Activated CD8-positive, alpha-beta memory T cell treated with anti-CD3 and anti-CD28 coated beads, Interleukin-2, amount 50 U/mL, for 4 hours (primary cell): ENCODE measurements at regions not wholly inside any gene's neighbourhood (a gene's known extent, or its start where the extent isn't known, plus 50 kb on each side); places are given as distances from the start of the nearest gene placed in this dataset.

Source experiments
- DNase-seq: peaks from one replicate; pipeline ENCODE4 v3.0.0-alpha.2; 2020

DNA sequence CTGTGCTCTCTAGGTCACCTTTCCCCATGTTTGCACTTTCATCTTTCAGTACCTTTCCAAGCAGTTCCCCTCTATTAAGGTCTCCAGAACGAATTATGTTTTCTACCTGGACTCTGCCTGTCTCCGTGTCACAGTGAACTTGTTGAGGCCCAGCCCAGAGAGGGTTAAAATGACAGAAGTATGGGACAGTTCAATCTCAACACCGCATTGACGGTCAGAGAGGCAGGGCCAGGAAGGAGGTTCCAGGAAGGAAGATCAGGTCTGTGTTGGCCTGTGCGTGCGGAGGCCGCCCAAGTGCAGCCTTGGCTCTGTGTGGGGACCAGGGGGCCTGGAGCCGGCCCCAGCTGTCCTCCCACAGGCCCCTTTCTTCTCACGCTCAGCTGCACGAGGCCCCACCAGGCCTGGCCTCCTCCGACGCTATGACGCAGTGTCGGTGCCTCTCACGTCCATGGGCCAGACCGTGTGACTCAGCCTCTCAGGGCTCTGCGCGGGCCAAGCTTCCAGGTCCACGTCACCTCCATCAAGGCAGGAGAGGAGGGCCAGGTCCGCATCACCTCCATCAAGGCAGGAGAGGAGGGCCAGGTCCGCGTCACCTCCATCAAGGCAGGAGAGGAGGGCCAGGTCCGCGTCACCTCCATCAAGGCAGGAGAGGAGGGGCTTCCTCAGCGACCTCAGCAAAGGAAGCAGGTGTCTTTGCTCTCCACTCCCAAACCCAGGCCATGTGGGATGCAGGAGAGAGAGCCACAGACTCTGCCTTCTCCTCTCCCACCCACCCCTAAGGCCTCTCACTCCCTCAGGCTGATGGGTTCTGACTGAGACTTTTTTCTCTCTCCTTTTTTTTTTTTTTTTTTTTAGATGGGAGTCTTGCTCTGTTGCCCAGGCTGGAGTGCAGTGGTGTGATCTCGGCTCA lies 83.1 kb downstream of the CPN2 start:
- DNase-seq: no peak

DNA sequence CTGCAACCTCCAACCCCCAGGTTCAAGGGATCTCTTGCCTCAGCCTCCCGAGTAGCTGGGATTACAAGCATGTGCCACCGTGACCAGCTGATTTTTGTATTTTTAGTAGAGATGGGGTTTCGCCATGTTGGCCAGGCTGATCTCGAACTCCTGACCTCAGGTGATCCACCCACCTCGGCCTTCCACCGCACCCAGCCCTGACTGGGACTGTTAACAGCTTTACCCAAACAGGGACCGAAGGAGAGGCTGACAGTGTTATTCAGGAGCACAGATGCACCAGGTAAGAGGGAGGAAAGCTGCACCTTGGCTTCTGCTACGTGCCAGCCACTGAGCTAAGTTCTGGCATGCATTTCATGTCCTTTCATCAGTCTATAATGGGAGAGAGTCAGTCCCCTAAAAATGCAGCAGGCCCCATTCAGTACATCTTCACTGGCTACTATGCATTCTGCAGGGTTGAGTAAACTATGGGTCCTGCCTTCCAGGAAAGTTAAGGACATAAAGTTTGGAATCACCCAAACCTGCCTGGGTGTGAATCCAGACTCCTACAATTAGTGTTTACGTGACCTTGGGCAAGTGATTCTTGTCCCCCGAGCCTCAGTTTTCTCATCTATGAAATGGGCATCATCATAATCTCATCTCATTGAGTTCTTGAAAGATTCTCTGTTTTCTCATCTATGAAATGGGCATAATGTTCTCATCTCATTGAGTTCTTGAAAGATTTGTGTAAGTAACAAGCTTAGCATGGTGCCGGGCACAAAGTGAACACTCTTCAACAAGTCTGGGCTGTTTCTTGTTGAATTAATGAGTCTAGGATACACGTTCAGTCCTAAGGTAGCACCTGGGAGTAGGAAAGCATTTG lies 82.2 kb downstream of the CPN2 start:
- no peak for DNase-seq

DNA sequence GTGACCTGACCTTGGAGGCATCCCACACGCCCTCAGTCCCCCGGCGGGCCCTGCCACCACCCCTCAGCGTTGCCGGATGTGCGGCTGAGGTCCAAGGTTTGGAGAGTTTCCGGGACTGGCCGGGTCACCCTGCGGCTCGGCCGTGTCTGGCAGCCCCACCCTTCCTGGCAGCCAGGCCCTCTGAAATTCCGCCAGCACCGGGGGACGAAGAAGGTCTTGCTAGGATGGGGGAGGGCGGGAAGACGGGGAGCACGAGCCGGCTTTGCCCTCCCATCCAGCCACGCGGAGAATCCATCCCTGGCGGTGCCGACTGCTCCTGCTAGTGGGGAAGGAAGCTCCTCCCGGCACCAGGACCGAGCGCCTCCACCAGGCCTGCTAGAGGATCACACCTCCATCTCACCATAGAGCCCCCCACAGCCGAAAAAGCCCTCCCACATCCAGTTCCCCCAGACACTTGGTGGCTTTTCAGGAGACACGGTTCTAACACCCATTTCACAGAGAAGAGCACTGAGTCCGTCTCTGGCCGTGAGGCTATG lies 81.5 kb downstream of the CPN2 start:
- DNase-seq: no peak

DNA sequence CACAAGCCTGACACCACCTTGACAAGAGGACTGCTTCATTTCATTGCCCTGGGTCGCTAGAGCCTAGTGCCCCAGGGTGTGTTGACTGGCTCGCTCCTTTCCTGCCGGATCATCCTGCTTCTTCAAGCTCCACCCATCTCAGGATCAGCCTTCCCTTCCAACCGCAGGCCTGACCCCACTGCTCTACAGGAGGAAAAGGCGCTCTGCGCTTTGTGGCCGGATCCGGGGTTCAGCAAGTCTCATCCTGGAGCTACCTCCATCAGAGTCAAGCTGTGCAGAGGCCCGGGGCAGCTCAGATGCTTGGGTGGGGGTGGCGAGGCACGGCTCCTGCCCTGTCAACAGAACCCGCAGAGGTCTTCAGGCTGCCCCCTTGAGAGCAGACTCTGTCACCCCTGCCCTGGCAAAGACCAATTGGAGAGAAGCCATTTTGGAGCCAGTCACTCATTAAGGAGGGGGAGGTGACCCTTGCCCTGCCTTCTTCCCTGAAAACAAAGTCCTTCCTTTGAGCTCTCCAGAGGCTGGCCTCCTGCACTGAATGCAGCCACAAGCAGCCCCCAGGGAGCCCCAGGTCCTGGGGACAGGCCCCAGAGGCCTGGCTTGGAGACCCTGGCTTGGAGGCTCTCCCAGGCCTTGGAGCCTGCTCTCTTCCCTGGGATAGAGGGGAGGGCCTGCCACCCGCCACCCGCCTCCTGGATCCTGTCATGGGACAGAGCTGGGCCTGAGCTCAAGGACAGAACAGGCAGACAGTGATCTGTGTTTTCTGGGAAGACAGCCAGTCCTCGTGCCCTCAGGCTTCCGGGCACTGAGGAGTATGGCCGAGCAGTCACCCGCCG lies 80.3 kb downstream of the CPN2 start:
- DNase-seq: no peak

DNA sequence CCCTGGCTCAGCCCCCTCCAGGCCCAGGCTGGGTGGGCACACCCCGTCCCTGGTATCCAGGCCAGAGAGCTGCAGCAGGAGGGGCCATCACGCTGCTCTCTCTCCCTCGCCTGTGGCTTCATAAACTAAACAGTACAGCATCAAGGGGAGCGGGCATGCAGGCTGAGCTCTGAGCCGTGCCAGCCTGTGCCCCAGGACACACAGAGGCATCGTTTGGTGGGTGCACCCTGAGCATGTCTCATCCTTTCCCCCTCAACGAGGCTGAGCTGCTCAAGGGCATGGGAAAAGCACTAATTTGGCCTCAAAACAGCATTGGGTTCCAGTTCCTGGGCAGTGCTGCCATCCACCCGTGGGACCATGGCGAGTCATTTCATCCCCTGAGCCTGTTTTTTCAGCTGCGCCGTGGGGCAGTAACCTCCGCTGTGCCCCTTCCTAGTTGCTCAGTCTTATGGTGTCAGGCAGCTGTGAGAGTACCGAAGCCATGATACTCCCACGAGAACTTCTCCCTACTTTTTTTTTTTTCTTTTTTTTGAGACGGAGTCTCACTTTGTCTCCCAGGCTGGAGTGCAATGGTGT lies 79.6 kb downstream of the CPN2 start:
- DNase-seq: no peak

DNA sequence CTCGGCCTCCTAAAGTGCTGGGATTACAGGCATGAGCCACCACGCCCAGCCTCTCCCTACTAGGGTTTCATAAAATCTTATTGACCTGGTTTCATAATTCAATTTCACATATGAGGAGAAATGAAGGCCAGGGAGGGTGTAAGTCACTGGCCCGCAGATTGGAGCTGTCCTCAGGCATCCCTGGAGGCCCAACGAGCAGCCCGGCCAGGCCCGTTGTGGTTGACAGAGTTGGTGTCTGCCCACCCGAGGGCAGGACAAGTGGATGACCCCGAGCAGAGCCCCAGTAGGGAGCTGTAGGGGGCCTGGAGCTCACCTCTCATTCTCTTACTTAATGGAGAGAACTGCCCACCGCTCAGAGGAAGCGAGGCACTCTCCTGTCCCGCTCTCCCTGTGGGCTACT lies 78.9 kb downstream of the CPN2 start:
- DNase-seq: no peak

DNA sequence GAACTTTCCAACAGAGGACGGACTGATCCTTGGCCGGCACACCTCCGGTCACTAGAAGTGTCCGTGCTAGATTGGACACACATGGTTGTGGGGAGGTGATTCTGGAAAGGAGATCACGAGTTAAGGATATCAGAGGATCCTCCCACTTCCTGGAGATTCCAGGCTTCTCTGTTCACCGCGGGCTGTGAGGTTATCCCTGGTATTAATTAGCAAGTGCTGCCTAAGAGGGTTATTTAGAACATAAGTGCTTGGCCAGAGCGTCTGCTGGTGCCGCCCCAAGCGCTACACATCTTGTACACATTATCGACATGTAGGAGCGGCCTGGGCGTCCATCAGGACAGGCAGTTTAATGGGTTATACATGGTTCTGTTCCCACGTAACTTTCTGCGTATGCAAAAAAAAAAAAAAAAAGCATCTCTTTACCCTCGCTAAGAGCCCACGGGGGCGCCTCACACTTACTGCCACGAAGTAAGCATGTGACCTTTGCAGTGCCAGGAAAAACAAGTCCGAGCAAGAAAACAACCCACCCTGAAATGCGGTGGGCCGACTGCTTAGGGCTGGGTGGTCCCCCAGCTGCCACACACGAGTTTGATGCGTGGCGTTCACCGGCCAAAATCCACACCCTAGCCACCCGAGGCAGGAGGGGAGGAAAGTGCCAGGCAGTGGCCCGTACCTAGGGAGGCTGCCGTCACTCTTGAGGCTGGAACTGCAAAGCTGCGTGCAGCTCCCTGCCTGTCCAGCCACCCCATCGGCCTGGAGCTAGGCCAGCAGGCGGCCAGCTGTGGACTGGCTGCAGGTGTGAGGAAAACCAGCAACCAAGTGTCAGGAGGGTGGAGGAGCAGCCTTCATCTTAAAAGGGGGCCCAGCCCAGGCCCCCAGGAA lies 78.0 kb downstream of the CPN2 start:
- no peak for DNase-seq

DNA sequence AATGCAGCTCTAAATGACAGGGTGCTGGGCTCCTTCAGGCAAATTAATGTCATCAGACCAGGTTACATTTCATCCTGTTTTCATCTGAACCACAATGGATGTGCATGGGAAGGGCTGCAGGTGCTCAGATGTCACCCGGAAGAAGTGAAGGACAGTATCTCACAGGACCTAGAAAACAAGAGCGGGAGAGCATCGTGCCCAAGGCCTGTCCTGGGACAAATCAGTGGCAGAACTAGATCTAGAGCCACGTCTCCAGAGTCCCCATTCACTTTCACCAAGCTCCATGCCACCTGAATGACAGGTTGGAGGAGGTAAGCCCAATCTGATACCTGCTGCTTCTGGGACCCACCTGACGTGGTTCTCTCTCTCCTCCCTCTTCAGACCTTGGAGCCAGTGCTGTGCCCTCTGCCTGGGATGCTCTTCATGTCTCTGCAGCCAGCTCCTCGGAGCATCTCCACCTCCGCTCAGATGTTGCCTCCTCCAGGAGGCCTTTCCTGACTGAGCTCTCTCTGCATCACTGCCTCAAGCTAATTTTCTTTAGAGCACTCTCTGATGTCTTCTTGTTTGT lies 77.3 kb downstream of the CPN2 start:
- DNase-seq: no peak

DNA sequence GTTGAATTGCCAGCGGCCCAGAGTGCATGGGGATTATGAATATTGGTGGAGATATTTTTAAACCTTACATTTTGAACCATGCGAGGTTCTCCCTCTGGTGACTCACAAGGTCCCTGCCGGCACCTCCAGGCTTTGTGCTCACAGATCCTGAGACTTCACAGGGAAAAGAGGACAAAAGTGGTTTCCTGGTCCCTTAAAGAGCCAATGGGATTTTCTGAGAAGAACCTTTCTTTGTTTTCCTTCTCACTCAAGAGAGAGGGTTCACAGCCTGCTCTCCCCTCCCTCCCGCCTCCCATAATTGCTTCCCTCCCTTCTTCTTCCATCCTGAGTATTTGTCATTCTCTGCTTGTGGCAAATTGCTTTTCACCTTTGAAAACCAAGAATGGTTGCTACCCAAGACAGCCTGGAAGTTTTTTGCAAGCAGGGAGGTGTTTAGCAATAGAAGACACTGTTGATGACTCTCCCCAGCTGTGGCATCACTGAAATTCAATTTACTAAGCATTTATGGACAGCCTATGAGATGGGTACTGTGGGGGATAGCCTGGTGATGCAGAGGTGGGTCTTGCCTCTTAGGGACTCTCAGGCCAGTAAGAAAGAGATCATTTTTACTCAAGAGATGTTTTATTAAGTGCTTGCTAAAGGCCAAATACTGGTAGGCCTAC lies 76.6 kb downstream of the CPN2 start:
- DNase-seq: no peak

DNA sequence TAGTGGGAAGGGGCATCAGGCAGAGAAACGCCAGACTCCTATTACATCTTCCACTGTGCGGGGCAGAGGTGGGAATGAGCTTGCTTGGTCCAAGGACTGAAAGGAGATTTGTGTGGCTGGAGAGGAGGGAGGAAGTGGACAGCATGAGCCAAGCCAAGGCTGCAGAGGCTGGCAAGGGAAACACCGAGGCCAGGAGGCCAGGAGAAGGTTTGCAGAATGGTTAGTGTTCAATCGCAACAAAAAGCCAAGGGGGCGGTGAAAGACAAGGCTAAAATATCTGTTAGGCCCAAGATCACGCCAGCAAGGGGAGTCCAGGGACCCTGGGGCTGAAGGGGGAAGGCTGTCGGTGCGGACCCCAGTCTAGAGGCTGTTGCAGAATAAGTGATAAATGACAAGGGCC lies 75.8 kb downstream of the CPN2 start:
- no peak for DNase-seq

DNA sequence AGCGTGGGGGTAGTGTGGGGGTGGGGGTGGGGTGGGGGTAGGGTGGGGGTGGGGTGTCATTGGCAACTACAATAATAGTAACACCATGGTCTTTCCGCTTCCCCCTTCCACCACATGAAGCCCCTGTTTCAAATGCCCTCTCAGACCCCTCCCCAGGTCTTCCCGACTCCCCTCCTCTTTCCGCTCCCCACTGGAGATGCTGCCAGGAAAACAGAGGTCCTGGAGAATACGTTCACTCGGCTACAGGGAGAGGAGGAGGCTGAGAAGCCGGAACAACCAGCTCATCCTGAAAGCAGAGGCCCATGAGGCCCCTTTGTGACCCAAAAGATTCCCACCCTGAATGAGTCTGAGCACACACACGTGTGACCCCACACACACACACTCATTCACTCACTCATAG lies 75.4 kb downstream of the CPN2 start:
- no peak for DNase-seq

DNA sequence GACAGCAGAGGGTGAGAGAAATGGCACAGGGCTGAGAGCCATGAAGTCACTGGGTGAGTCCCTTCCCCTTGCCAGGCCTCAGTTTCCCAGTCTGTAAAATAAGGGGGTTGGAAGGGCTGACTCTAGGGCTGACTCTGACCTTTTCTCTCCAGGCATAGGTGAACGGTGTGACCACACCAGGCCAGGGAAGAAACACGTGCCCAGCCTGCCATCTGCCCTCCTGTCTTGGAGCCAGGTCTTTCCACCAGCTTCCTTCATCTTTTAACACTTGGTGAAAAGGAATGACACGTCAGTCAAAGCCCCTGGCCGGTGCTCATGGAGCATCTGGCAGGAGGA lies 74.4 kb downstream of the CPN2 start:
- no peak for DNase-seq

DNA sequence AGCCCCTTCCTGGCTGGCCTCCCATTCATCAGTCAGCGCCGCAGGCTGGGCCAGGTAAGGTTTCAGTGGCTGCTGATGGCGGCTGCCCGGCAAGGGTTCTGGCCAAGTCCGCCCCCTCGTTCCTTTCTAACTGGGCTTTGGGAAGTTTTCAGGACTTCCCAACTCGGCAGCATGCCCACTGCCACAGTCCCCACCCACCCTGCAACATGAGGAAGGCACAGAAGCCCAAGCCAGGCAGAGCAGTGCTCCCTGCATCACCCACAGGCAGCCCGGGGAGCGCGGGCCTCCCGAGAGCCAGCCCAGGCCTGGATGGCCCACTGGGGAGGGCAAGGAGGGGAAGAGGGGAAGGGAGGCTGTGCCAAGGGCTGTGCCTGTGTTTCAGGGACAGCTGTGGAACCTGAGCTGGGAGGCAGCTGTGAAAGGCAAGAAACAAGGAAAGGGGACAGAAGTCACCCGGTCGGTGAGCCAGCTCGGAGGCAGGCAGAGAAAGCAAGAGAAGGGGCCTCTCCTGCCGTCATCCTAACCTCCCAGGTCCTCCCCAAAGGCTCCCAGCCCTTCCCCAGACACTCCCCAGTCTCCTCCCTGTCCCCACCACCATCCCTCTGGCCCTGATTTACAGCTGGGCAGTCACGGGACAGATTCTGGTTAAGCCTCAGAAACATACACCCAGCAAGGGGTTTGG lies 73.9 kb downstream of the CPN2 start:
- no peak for DNase-seq

DNA sequence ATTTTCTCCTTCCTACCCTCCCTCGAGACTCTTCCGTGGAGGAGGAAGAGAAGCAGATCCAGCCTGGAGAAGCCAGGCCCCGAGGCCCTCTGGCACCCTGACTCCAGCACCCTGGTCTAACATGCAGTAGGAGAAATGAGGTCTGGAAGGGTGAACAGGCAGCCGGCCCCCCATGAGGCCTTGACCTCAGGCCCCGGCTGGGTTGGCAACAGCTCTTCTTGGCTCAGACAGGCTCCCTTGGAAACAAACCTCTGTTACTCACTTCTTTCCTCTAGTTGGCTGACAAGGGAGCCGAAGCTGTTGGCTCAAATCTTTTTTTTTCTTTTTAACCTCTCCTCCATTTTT lies 73.4 kb downstream of the CPN2 start:
- no peak for DNase-seq

DNA sequence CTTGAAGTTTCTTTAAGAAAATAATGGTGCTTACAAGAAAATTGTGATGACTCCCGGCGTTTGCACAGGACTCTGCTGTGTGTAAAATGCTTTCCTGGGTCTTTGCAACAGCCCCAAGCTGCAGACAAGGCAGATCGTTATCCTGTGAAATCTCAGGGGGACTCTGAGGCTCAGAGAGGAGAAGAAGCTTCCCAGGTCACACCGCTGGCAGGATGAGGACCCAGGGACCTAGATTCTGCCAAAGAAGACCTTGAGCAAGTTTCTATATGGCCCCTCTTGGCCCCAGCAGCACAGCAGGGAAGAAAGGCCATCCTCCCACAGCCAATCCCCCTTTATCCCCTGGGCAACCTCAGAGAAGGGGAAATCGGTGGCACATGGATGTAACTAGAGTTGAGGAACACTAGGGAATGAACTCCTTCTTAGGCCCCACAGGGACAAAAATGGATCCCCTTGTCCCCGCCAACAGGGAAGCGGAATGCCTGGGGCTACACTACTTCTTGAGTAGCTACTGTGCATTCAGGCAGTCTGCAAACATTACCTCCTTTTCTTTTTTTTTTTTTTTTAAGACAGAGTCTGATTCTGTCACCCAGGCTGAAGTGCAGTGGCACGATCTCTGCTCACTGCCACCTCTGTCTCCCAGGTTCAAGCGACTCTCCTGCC lies 72.8 kb downstream of the CPN2 start:
- DNase-seq: no peak

DNA sequence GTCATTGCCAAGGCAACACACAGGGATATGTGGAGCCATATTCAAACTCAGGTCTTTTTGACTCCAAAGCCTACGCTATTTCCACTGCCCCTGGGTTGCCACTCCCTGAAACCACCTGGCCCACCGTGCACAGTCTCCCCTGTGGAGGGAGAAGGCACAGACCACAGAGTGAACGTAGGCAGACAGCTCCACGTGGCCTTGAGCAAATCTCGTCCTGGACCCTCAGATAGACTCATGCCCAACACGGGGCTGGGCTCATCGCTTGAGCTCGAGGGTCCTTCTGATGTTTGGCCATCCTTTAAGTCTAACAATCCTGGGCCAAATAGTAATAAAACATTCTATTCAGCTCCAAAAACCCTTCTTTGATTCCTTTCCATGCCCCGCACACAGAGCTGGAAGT lies 72.0 kb downstream of the CPN2 start:
- DNase-seq: no peak

DNA sequence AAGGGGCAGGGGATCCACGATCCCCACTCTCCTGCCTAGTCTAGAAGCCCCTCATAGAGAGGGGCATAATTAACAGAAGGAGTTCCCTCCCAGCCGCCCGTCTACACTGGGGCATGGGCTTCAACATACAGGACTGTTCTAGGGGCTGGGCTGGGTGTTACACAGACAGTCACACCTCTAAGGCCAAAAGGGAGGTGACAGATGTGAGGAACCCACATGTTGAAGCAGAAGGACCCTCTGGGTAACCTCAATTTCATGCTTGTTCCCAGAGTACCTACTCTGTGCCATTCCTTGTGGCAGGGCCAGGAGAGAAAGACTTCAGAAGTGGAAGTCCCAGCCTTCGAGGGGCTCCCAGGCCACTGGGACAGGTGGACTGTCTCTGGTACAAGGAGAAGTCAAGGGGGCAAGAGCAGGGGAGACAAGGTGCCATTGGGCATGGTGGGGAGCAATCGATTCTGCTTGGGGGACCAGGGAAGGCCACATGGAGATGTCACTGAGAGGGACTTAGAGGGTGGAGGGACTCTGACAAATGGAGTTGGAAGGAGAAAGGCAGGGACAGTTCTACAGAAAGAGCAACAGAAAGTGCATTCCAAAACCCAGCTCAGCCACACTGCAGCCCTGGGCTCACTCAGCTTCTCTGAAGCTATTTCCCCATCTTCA lies 71.3 kb downstream of the CPN2 start:
- no peak for DNase-seq

DNA sequence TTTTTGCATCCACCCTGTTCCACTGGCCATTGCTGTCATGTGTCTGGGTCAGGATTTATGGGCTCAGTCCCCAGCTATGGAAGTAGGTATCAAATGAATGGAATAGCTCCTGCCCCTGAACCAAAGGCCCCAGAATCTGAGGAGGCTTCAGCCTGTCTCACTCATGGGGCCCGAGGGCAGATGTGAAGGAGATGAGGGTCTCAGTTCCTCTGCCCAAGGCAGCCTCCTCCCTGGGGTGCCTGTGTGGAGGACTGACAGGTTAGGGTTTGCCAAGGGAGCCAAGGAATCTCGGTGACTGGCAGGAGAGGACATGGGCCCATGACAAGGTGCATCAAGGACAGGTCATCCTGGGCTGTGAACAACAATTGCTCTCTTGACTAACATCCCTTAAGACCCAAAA lies 70.4 kb downstream of the CPN2 start:
- DNase-seq: no peak

DNA sequence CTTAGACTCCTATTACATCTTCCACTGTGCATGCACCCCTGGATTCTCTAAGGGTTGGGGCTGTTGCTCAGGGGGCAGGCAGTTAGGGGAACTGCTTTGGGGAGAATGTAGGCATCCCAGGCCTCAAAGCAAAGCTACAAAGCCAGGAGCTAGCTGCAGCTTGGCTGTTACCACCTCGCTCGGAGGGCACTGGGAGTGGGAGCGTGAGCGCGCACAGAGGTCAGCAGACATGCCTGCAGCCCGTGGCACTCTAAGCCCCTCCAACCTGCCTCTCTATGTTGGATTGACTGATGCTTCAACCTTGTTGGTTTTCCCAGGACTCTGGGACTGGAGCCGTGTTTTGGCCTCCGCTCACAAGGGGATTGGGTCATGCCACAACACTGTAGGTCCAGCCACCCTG lies 69.8 kb downstream of the CPN2 start:
- no peak for DNase-seq
